ENCODE measurements at regions not wholly inside any gene's neighbourhood (a gene's known extent, or its start where the extent isn't known, plus 50 kb on each side); places are given as distances from the start of the nearest gene placed in this dataset.

DNA sequence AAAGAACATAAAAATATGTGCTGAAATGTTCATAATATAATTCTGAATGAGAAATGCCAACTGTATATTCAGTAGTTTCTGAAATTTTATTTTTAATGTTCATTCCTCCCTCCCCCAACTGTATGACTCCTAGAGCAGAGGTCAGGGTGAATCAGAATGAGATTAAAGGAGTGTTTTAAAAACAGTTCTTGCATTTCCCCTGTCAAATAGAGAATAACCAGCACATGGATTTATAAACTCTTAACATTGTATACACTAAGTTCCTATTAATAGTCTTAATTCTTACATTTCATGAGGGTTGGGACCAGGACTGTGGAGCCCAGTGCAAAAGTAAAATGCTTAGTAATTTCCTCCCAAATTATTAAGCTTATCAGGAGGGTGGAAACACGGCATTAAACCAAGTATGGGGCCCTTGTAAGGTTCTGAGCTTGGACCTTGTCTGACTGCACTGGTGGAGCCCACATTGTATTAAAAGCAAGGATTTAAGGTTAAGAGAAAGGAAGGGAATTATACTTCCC lies 474.6 kb upstream of the RAG2 start:
- no peak for DNase-seq (ENCODE audit: low read depth in 2 of 2)

DNA sequence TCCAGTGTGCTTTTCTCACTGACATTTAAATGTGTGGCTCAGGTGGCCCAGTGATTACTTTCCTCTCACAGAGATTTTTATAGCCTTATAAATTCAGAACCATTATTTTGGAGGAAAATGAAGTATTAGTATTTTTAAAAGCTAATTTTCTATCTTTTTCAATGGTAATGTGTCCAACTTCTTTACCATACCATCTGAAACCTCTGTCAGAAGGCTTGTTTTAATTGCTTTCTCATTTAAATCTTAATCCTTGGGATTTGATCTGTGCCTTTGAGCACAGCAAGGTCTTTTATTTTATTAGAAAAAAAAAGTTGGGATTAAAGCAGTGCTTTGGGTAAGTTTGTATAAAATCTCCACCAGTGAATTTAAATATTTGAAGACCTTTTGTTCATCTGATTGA lies 452.3 kb upstream of the RAG2 start:
- DNase-seq (ENCODE audit: low read depth in 2 of 2) = no peak

DNA sequence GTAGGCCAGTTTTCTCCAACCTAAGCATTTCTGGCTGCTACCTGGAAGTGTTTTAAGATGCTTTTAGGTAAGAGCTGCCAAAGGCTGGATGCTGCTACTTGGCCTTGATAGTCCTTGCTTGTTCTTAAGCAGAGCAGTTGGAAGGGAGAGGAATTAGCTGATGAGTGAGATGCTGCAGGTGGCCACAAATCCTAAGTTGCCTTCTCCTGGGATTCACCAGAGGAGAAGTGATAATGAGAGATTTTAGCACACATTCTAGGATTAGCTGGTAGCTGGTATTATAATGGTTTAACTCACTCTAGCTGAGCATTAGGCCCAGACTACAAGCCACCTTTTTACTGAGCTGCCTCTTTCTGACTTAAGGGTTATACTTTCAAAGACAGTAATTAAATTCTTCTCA lies 442.9 kb upstream of the RAG2 start:
- DNase-seq (ENCODE audit: low read depth in 2 of 2) = no peak

DNA sequence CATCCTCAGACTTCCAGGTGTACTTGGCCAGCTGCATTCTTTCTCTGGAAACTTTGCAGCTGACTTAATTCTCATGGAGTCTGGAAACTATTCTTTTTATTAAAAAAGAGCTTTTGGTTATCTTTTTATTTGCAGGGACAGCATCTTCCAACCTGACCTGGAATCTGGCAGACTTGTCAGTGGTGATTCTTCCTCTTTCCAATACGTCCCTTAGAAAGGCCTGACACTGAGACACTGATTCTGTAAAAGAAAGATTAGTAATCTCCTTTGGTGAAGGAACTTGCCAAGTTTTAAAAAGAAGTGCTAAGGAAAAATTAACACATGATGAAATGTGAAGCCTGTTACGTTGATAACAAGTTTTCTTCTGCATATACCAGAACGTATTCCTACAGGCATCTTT lies 440.9 kb upstream of the RAG2 start:
- no peak for DNase-seq (ENCODE audit: low read depth in 2 of 2)

DNA sequence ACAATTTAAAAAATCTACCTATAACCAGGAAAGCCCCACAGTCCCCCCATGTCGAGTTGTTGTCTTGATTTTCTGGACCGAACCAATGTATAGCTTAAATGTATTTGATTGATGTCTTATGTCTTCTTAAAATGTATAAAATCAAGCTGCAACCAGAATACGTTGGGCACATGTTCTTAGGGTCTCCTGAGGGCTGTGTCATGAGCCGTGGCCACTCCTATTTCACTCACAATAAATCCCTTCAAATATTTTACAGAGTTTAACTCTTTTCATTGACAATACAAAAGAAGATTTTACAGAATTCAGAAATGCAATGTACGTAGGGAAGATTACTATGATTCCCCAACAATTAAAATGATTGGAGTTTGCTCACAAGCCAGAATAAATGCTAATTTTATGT lies 428.7 kb upstream of the RAG2 start:
- no peak for DNase-seq (ENCODE audit: low read depth in 2 of 2)

DNA sequence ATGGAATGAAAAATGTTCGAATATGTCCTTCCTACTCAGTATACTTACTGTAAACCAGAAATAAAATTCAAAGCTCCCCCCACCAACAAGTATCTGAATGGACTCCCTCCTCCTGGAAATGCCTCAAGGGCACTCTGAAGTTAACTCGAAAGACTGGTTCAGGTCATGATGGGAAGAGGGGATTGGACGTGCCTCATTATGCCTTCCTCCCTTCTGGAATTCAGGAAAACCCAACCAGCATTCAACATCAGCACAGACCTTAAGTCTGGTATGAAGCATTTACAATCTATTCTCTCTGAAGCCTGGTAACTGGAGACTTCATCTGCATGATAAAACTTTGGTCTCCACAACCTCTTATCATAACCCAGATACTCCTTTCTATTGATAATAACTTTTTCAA lies 428.3 kb upstream of the RAG2 start:
- DNase-seq (ENCODE audit: low read depth in 2 of 2) = no peak

DNA sequence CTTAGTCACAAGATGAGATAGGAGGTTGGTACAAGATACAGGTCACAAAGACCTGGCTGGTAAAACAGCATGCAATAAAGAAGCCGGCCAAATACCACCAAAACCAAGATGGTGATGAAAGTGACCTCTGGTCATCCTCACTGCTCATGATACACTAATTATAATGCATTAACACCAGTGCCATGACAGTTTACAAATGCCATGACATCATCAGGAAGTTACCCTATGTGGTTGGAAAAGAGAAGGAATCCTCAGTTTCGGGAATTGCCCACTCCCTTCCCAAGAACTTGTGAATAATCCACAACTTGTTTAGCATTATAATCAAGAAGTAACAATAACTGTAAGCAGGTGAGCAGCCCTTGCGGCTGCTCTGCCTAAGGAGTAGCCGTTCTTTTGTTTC lies 408.5 kb upstream of the RAG2 start:
- no peak for DNase-seq (ENCODE audit: low read depth in 2 of 2)

DNA sequence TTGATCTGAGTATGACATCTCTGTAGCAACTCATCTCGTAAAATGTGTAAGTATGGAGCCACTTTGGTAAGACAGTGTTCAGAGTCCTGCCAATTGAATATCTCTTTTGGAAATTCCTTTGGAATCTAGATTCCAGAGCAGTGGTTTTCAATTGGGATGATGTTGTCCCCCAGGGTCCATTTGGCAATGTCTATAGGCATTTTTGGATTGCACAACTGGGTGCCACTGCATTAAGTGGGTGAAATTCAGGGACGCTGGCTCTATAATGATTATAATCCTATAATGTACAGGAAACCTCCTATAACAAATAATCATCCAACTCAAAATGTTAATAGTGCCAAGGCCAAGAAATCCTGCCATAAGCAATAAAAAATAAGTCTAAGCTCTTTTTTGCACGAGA lies 404.8 kb upstream of the RAG2 start:
- DNase-seq (ENCODE audit: low read depth in 2 of 2) = no peak

DNA sequence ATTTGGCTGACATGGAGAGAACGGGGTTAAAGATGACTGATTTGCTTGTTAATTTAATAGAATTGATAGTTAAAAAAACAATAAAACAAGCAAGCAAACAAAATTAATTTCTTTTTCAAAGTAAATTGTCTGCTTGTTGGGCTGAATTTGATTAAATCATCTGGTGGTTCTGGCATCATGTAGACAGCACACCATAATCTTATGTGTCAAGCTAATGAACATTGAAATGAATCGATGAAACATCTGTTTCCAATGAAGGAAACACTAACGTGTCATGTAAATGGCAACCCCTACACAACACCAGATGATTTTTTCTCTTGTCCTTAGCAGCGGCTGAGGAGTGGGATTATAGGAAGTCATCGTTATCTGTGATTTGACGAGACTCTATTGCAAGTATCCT lies 399.6 kb upstream of the RAG2 start:
- DNase-seq (ENCODE audit: low read depth in 2 of 2) = no peak

DNA sequence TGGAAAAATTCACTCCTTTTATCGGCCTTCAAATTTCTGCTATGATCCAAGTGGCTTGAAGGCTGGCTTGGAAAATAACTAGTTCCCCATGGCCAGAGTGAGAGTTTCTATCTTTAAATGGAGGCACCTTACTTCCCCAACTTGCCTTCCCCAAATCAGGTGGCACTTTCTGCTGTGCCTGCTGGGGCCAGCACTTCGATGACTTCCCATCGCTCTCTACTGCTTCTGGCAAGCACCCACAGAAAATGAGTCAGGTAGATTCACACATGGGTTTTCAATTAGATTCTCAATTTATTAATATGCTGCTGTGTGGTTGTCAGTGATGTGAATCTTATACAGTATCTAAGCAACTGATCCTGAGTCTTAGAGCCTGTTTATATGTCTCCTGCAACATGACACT lies 398.8 kb upstream of the RAG2 start:
- DNase-seq (ENCODE audit: low read depth in 2 of 2) = no peak

DNA sequence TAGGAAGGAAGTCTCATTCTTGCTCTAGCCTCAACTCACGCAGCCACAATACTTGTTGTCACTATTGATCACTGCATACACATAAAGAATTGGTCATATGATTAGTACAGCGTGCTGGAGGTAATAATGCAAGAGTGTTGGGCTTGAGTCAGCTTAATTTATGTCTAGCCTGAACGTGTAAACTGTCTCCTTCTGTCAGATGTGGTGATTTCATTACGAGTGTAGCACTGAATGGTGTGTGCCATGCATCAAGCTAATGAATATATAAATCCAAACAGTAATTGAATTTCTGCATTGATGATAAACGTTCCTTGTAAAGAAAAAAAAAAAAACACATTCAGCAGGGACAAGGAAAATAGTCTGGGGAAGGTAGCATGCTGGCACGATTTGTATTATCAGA lies 396.2 kb upstream of the RAG2 start:
- DNase-seq (ENCODE audit: low read depth in 2 of 2) = no peak

DNA sequence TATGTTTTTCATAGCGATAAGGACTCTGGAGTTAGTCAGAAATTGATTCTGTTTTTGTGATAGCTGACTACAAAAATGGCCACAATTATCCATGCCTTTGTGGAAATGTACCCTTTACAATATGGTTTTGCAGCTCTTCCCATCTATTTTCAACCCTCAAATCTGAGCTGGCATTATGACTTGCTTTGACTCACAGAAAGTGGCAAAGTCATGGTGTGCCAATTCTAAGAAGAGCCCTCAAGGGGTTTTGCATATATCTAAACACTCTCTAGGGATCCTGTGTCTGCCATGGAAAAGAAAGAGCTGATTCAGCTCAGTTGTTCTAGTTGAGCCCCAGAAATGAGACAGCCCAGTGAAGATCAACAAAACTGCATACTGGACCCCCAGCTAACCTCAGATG lies 390.5 kb upstream of the RAG2 start:
- DNase-seq (ENCODE audit: low read depth in 2 of 2) = no peak

DNA sequence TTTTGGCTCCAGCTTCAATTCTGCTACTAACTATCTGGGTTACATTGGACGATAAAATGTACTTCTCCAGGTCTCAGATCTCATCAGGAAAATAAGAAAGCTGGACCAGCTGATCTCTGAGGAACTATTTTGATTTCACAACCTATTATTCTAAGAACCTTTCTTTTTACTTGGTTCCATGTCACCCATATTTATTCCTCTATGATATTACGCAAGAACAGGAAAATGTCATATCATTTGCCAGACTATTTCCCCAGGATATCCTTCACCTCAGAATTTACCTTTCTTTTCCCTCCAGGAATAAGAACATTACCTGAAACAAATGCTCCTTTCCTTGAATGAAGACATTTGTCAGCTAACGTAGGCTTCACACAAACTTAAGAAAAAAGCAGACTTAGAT lies 387.5 kb upstream of the RAG2 start:
- no peak for DNase-seq (ENCODE audit: low read depth in 2 of 2)

DNA sequence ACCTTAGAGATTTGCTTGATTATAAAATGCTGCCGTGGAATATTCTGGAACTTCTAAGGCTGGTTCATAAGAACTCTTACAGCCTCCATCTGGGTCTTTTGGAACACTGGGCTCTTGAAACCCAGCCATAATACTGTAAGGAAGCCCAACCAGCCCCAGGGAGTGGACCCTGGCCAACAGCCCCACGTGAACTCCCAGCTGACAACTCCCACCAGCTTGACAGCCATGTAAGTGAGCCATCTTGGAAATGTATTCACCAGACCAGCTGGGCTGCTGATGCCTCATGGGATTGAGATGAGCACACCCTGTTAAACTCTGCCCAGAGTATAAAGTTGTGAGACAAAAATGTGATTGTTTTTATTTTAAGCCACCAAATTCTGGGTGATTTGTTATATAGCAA lies 378.7 kb upstream of the RAG2 start:
- no peak for DNase-seq (ENCODE audit: low read depth in 2 of 2)

DNA sequence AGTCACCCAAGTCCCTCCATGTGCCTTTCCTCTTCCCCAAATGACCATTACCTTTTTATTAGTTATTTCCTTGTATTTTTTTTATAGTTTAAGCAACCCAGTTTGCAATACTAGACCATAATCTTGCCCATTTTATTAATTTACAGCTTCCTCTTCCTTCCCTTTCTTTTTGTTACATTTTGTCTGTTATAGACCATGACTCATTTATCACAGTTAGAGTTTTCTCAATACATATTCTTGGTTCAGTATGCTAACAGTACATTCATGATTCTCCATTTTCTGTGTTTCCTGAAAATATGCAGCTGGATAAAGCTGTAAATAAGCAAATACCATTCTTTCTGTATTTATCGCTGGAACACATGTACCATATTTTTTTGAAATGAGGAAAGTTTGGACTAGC lies 376.7 kb upstream of the RAG2 start:
- DNase-seq (ENCODE audit: low read depth in 2 of 2) = no peak

DNA sequence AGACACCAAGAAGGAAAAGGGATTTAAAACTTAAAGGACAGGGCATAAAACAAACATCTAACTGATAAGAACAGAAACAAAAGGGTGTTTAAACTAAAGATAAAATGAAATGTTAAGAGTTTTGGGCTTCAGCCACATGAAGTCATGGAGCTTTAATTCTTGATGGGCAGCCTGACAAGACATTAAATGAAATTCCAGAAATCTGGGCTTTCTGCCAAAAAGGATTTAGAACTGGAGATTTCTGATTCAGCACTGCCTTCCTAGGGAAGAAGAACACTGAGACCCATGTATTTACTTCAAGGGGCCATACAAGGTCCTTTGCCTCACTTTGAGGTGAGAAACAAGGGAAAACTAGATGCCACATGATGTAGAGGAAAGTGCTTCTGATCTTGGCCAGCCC lies 355.9 kb upstream of the RAG2 start:
- no peak for DNase-seq (ENCODE audit: low read depth in 2 of 2)

DNA sequence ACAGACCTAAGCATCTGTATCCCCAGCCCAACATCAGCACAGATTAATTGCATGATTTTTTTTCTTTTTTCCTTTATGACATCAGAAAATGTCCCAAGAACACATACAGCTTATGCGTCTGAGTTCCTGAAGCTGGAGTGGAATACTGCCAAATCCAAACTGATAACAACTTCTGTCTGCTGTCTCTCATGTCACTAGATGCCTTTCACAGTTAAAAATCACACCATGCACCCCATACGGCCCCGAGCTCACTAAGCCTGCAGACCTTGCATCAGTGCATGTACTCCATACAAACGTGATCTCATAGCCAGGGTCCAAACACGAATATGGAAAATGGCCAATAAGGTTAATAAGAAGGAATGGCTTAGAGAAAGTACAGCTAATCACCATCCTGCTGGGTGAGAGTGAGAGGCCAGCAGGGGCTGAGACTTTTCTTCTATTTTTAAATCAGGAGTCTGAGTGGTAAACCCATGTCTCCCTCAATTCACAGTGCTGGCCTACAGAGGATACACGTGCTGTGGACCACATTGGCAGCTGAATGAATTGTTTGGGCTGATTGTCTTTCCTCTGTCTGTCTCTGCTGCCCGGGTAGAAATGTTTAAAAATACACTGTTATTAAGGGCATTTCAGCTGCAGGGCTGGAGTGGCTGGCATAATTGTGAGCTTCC lies 350.6 kb upstream of the RAG2 start:
- no peak for DNase-seq (ENCODE audit: low read depth in 2 of 2)

DNA sequence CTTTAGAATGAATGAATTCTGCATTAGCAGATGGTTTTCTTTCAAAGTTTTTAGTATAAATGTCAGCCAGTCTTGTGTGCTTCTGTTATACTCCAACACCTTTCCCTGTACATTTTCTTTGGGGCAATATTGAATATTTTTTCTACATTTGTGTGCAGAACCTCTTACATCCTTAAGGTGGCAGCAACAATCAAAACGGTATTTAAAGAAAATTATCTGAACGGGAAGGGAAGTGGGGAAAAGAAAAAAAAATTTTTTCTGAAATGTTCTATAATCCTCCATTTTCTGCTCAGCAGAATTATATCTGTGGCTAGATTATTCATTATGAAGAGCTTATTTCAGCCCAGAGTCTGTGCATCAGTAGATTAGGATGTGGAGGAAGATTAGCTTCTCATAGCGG lies 347.3 kb upstream of the RAG2 start:
- no peak for DNase-seq (ENCODE audit: low read depth in 2 of 2)

DNA sequence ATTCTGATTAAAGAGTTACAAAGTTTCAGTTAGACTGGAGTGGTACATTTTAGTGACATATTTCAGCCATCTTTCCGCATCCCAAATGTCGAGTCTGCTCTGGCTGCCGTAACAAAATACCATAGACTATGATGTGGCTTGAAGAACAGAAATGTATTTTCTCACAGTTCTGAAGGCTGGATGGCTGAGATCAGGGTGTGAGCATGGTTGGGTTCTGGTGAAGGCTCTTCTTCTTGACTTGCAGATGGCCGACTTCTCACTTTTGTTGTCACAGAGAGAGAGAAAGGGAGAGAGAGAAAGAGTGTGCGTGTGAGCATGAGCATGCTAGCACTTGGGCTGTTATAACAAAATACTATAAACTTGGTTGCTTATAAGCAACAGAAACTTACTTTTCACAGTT lies 335.4 kb upstream of the RAG2 start:
- DNase-seq (ENCODE audit: low read depth in 2 of 2) = no peak

DNA sequence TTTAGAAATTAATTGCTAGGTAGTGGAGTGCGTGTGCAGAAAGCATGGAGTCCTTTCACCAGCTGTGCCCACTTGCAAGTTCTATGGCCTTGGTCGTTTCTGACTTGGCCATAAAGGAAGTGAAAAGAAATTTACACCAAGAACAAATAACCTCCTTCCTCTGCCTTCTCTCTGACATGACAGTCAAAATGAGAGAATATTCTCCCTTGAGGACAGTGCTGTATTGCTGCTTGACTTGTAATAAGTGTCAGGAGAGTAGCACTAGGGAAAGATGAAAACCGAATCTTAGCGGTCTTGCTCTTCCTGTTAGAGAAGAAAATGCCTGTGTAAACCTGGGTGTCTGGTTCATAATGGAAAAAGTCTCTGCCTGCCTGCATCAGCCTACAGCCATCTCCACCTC lies 333.1 kb upstream of the RAG2 start:
- DNase-seq (ENCODE audit: low read depth in 2 of 2) = no peak

DNA sequence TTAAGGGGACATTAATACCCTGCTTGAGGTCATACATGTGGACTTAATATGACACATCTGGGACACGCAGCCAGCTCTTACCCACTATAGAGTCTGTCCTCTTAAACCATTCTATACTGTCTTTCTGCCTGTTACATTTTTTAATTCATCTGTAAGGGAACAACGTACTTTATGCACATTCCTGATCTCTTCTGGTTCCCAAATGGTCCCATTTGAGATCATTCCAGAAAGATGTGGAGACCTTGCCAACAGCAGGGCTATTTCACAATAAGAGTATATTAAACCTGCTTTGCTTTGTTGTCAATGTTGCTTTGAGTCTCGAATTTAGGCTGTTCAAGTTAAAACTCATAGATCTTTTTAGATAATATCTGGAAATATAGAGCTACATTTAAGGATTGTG lies 332.2 kb upstream of the RAG2 start:
- DNase-seq (ENCODE audit: low read depth in 2 of 2) = no peak

DNA sequence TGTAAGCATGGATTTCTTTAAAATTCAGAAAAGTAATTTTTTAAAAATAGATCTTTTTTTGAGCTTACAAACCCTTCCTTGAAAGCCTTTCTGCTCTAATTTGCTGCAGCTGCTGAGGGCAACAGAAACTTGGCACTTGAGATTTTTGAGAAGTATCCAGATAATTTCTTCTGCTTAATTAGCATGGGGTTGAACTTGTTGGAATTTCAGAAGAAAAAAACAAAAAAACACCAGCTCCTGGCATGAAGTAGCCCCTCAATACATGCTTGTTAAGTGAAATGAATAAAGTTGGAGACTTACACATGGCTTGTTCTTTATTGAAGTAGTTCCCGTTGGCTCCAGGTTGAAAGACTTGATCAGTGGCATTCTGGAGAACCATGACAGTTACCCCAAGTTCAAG lies 331.4 kb upstream of the RAG2 start:
- DNase-seq (ENCODE audit: low read depth in 2 of 2) = no peak

DNA sequence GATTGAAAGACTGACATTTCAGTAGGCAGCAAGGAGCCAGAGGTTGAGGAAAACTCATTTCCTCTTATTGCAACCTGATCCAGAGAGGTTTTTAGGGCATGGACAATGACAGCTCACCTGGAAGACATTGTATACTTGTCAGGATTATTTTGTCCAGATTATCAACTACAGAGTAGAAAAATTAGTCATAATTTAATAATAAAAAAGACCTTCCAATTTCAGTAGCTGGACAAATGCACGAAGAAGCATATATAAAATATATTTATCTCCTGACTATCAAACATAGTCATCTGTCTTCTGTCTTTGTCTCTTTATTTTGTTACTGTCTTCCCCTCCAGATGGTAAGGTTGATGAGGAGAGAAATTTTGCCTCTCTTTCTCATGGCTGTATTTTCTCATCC lies 330.6 kb upstream of the RAG2 start:
- no peak for DNase-seq (ENCODE audit: low read depth in 2 of 2)

DNA sequence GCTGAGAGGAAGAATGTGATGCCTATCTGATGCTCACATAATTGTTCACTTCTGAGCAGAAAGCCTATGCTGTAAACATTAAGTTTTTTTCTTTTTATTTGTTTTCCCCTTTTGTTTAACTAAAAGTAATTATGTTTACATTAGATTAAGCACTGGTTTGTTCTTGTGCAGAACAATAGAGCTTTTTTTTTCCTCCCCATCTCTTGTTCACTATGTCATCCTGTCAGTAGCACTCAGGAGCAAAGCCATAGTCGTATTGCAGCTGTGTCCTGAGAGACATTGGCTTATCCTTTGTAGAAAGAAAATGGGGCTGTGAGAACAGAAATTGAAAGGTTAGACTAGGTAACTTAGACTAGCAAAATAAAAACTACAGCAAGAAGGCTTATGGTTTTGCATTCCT lies 301.8 kb upstream of the RAG2 start:
- DNase-seq (ENCODE audit: low read depth in 2 of 2) = no peak

DNA sequence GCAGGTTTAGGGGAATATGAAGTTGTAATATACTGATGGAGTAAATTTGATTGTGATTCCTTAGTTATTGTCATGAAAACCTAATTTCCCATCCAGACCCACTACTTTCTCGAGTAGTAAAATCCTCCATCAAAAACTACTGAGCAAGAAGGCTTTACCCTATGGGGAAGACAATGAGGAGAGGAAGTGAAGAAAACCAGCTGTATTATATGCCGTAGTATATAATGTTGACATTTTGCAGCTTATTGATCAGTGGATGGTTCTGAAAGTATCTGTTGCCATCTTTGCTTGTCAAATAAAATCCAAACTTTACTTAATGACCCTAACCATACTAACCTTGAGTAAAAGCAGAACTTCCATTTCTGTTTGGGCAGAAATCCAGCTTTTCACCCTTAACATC lies 292.8 kb upstream of the RAG2 start:
- no peak for DNase-seq (ENCODE audit: low read depth in 2 of 2)
